NCI-H1436 (cell line): ENCODE measurements at regions not wholly inside any gene's neighbourhood (a gene's known extent, or its start where the extent isn't known, plus 50 kb on each side); places are given as distances from the start of the nearest gene placed in this dataset.
A peak's percentile ranks its signal among the peaks of the same experiment; 100 is the strongest.
"Not testable (repeated sequence)": the region's sequence is repeated elsewhere in the genome, so short reads cannot be mapped to it uniquely, and the experiment has no call there.

Experiments
- DNase-seq: peaks from one replicate; lab custom pipeline; 2025; lab: John Stamatoyannopoulos, UW

GRCh38 chr6:109255087-109255486 lies 127.2 kb downstream of the CD164 start:
- DNase-seq = no peak

- DNase-seq = no peak
Measured at GRCh38 chr6:109253366-109253765, 128.9 kb downstream of the CD164 start.

- no peak for DNase-seq
Measured at GRCh38 chr6:109252261-109253041, 129.8 kb downstream of the CD164 start.

GRCh38 chr6:109251839-109252238 lies 130.4 kb downstream of the CD164 start:
- no peak for DNase-seq

- not testable (repeated sequence) for DNase-seq
Measured at GRCh38 chr6:109250544-109251156, 131.6 kb downstream of the CD164 start.

GRCh38 chr6:109243863-109244825 lies 138.1 kb downstream of the CD164 start:
- no peak for DNase-seq

GRCh38 chr6:109242925-109243324 lies 139.3 kb downstream of the CD164 start:
- no peak for DNase-seq

GRCh38 chr6:109242029-109242428 lies 140.2 kb downstream of the CD164 start:
- DNase-seq = no peak

- no peak for DNase-seq
Measured at GRCh38 chr6:109241199-109241598, 141.1 kb downstream of the CD164 start.

GRCh38 chr6:109240370-109241084 lies 141.7 kb downstream of the CD164 start:
- no peak for DNase-seq

GRCh38 chr6:109239651-109240321 lies 142.5 kb downstream of the CD164 start:
- DNase-seq = no peak

- DNase-seq = no peak
Measured at GRCh38 chr6:109239160-109239559, 143.1 kb downstream of the CD164 start.

- no peak for DNase-seq
Measured at GRCh38 chr6:109238396-109238795, 143.1 kb downstream of the CEP57L1 start.

- DNase-seq = no peak
Measured at GRCh38 chr6:109237986-109238329, 142.7 kb downstream of the CEP57L1 start.

GRCh38 chr6:109237077-109237985 lies 142.0 kb downstream of the CEP57L1 start:
- no peak for DNase-seq

- DNase-seq = peak; percentile 54
Measured at GRCh38 chr6:109236115-109237076, 141.1 kb downstream of the CEP57L1 start.

GRCh38 chr6:109235481-109236038 lies 140.3 kb downstream of the CEP57L1 start:
- no peak for DNase-seq

GRCh38 chr6:109230453-109230852 lies 135.1 kb downstream of the CEP57L1 start:
- no peak for DNase-seq

GRCh38 chr6:109229536-109229935 lies 134.2 kb downstream of the CEP57L1 start:
- no peak for DNase-seq
